Activated T-cell treated with anti-CD3 and anti-CD28 coated beads, Interleukin-2, amount 50 U/mL, for 24 hours (primary cell): ENCODE measurements at regions not wholly inside any gene's neighbourhood (a gene's known extent, or its start where the extent isn't known, plus 50 kb on each side); places are given as distances from the start of the nearest gene placed in this dataset.

Experiments
- DNase-seq: peaks from one replicate; pipeline ENCODE4 v3.0.0-alpha.2; 2020
- H3K27ac Mint-ChIP-seq: 2 replicates; pipeline ENCODE4 v1.8.0; 2020; ENCODE audit warnings: mild to moderate bottlenecking, mixed read lengths
- H3K27me3 Mint-ChIP-seq: 2 replicates; pipeline ENCODE4 v1.8.0; 2020; ENCODE audit warnings: mixed read lengths
- H3K36me3 Mint-ChIP-seq: 2 replicates; pipeline ENCODE4 v1.8.0; 2020; ENCODE audit warnings: low read depth, mixed read lengths
- H3K4me1 Mint-ChIP-seq: 2 replicates; pipeline ENCODE4 v1.8.0; 2020; ENCODE audit warnings: low read depth, mixed read lengths
- H3K4me3 Mint-ChIP-seq: 2 replicates; pipeline ENCODE4 v1.8.0; 2020; ENCODE audit warnings: mild to moderate bottlenecking, moderate library complexity, mixed read lengths
- H3K9me3 Mint-ChIP-seq: 2 replicates; pipeline ENCODE4 v1.8.0; 2020; ENCODE audit warnings: mixed read lengths

DNA sequence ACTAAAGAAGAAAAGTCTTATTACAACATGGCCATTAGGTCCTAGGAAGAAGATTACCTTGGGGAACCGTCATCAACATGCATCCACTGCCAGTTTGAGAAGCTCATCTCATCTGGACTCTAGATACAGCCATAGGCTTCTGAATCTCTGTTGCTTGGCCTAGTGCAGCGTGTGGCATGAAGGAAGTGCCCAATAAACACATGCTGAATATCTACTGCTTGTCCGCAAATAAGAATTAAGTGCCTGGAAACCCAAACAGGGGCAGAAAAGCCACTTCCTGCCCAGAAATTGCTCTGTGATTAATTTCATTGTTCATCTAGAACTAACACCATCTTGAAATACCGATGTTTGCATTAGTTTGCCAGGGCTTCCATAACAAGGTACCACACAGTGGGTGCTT, 241.1 kb upstream of the KLF3 start:
- H3K27me3 Mint-ChIP-seq, result no peaks in the 10 kb centered on the region
- no peak overlapping the region for H3K4me3 Mint-ChIP-seq
- no peak overlapping the region for H3K27ac Mint-ChIP-seq
- peaks cover 2% of the 10 kb centered on the region for H3K36me3 Mint-ChIP-seq
- no peak for DNase-seq
- peaks cover 6% of the 10 kb centered on the region for H3K4me1 Mint-ChIP-seq
- peaks cover 17% of the 10 kb centered on the region for H3K9me3 Mint-ChIP-seq

DNA sequence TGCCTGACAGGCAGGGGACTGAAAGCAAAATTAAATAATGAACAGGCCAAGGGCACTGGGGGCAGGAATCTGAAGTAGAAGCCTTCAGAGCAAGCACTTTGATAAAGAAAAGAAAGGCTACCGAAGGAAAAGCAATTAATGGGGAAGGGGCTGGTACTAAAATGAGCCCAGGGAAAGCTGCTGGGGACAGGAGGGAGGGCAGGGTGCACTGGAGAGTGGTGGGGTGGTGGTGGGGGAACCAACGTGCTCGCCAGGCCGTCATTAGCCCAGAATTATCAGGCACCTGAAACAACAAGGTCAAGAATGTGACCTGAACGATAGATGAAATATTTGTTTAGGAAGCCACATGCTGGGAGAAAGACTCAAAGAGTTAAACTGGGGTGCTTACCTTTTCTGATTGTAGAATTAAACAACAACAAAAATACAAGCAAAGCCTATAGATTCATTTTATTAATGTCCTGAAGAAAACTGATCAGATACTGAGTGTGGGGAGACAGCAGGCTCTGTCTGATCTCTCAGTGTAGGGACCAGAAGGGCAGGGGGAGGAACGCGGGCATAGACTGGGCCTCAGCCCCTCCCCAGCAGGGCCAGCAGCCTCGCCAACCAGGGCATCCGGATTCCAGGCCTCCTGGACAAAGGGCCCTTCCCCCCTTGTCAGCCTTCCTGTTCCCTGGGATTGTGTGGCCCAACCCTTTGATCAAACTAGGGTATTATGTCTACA, 239.7 kb upstream of the KLF3 start:
- no peak overlapping the region for H3K27ac Mint-ChIP-seq
- no peak overlapping the region for H3K4me3 Mint-ChIP-seq
- peaks cover 17% of the 10 kb centered on the region for H3K9me3 Mint-ChIP-seq
- H3K36me3 Mint-ChIP-seq, result peaks cover 2% of the 10 kb centered on the region
- no peak for DNase-seq
- peaks cover 6% of the 10 kb centered on the region for H3K4me1 Mint-ChIP-seq
- no peaks in the 10 kb centered on the region for H3K27me3 Mint-ChIP-seq

DNA sequence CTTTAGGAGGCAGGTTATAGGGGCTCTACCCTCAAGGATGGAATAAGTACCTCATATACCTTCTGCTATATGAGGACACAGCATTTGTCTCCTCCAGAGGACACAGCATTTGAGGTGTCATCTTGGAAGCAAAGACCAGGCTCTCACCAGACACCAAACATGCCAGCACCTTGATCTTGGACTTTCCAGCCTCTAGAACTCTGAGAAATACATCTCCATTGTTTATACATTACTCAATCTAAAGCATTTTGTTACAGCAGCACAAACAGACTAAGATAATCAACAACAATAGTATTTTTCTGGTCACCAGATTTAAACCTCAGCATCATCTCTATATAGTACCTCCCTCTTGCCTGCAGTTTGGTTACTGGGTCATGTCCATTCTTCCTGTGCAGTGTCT, 237.5 kb upstream of the KLF3 start:
- Mint-ChIP-seq H3K4me1 (peaks cover 6% of the 10 kb centered on the region), H3K27ac (no peak overlapping the region), H3K27me3 (no peaks in the 10 kb centered on the region), H3K36me3 (no peaks in the 10 kb centered on the region), H3K4me3 (no peak overlapping the region), H3K9me3 (peaks cover 7% of the 10 kb centered on the region)
- DNase-seq, result no peak

DNA sequence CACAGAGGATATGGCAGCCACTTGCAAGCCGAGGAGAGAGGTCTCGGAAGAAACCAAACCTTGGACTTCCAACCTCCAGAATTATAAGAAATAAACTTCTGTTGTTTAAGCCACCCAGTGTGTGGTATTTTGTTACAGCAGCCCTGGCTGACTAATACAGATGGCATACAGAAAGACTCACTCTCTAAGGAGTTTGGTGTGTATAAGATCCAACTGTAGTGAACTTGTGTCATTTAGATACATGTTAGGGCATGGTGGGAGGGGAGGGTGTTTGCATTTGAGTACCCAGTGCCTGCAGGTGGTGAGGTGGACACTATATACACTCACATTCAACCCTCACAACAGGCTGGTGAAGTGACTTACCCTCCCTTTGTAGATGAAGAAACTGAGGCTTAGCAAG, 233.2 kb upstream of the KLF3 start:
- H3K4me1 Mint-ChIP-seq, result no peaks in the 10 kb centered on the region
- H3K9me3 Mint-ChIP-seq, result peaks cover 16% of the 10 kb centered on the region
- H3K36me3 Mint-ChIP-seq, result no peaks in the 10 kb centered on the region
- H3K27ac Mint-ChIP-seq, result no peak overlapping the region
- H3K27me3 Mint-ChIP-seq, result no peaks in the 10 kb centered on the region
- H3K4me3 Mint-ChIP-seq, result no peak overlapping the region
- no peak for DNase-seq

DNA sequence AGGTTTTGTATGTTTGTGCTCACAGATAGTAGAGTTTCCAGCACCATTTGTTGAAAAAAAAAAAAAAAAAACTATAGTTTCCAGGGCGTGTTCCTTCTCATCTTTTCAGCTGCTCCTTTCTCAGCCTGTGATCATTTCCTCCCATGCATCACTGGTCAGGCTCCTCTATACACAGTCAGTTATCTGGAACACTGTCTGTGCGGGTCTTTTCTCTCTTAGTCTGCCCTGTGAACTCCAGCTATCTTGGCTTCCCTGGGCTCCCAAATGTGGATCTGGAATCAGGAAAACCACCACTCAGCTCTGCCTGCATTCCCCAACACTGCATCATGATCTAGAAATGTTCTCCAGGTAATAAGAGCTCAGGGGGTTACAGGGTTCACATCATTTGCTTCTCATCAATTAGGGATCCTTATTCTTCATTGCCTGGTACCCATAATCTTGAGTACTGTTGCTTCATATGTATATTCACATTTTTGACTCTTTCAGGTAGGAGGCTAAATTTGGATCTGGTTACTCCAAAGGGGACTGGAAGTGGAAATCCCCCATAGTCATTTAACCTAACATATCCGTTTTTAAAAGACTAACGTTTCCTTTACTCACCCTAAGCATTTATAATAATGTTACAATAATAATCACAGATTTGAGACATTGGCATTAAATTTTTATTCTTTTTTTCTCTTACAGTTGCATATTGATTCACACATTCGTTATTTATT, 221.8 kb upstream of the KLF3 start:
- H3K36me3 Mint-ChIP-seq, result no peaks in the 10 kb centered on the region
- no peak overlapping the region for H3K4me3 Mint-ChIP-seq
- peaks cover 3% of the 10 kb centered on the region for H3K4me1 Mint-ChIP-seq
- peaks cover 19% of the 10 kb centered on the region for H3K9me3 Mint-ChIP-seq
- DNase-seq, result no peak
- no peaks in the 10 kb centered on the region for H3K27me3 Mint-ChIP-seq
- H3K27ac Mint-ChIP-seq, result no peak overlapping the region

DNA sequence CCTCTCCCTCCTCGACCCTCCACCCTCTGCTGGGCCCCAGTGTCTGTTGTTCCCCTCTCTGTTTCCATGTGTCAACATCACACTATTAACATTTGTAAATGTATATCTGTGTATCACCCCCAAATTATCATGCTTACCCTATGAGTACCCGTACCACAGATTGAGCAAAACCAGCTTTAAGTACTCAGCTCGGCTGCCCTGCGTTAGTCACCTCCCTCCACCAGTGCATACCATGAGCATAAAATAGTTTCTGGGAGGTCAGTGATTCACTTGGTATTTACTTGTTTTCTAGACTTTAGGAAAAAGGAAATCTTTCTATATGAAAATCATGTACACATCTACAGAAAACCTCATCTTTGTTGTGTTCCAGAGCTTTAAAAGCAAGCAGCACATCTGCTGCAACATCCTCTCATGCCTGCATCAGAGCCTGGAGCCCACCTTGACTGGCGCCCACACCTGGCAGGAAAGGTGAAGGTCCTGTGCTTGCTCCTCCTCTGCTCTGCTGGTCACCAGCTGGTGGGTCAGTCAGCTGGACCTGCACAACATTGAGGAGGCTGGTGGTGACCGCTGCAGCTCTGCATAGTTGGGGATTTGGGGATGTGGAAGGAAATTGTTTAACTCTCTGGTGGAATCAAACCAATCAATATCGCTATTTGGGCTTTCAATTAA, 214.4 kb upstream of the KLF3 start:
- Mint-ChIP-seq H3K9me3 (peaks cover 8% of the 10 kb centered on the region), H3K27me3 (peaks cover 3% of the 10 kb centered on the region), H3K4me1 (peaks cover 43% of the 10 kb centered on the region), H3K36me3 (no peaks in the 10 kb centered on the region), H3K4me3 (no peak overlapping the region), H3K27ac (no peak overlapping the region)
- no peak for DNase-seq

DNA sequence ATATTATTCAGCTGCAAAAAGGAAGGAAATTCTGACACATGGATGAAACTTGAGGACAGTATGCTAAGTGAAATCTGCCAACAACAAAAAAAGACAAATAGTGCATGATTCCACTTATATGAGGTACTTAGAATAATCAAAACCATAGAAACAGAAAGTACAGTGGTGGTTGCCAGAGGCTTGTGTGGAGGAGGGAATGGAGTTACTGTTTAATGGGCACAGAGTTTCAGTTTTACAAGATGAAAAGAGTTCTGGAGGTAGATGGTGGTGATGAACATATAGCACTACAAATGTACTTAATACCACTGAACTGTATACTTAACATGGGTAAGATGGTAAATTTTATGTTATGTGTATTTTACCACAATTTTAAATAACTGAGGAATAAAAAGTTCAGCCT, 212.0 kb upstream of the KLF3 start:
- peaks cover 60% of the 10 kb centered on the region for H3K4me1 Mint-ChIP-seq
- H3K27ac Mint-ChIP-seq, result no peak overlapping the region
- H3K27me3 Mint-ChIP-seq, result peaks cover 3% of the 10 kb centered on the region

DNA sequence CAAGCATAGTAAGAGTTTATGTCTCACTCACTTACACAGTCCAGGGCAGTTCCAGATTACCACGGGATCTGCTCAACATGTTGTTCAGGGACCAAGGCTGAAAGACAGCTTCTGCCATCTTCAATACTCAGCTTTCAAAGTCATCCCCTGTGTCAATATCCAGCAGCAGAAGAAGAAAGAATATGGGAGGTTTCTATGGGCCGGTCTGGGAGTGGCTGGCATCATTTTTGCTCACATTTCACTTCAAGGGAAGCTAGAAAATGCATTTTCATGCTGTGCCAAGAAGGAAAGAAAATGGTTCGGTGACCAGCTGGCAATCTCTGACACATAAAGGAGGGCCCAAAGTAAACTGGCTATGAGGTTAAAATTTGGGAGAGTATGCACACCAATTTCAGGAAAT, 211.5 kb upstream of the KLF3 start:
- H3K27ac Mint-ChIP-seq, result no peak overlapping the region
- no peak for DNase-seq
- H3K4me3 Mint-ChIP-seq, result no peak overlapping the region
- H3K9me3 Mint-ChIP-seq, result peaks cover 3% of the 10 kb centered on the region
- peaks cover 5% of the 10 kb centered on the region for H3K27me3 Mint-ChIP-seq
- H3K36me3 Mint-ChIP-seq, result no peaks in the 10 kb centered on the region
- H3K4me1 Mint-ChIP-seq, result peaks cover 60% of the 10 kb centered on the region

More for the DNA sequence above, 212.0 kb upstream of the KLF3 start:
- Mint-ChIP-seq H3K36me3 (no peaks in the 10 kb centered on the region), H3K9me3 (peaks cover 8% of the 10 kb centered on the region), H3K4me3 (no peak overlapping the region)
- DNase-seq, result no peak

DNA sequence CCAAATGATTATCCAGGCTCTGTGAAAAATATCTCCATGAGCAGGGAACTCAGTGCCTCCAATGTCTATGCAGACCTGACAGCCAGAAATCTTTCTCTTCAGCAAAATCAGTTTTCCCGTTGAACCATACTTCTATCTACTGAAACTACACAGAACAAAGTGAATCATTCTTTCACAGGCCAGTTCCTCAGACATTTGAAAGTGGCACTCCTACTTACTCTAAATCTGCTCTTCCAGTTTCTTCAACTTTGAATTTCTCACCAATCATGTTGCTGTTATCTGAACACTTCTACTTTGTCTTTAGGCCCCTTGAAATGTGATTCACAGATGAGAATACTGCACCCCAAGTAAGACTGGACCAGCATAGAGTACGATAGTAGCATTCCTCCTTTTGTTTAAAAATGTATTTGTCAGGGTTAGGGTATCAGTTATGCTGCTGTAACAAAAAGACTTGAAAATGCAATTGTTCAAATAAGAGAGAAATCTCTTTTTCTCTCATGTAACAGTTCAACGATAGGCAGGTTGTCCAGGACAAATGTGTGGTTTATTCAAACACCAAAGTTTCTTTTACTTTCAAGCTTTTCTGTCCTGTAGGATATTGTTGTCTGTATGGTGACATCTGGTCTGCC, 210.6 kb upstream of the KLF3 start:
- Mint-ChIP-seq H3K36me3 (no peaks in the 10 kb centered on the region), H3K9me3 (peaks cover 3% of the 10 kb centered on the region), H3K27me3 (peaks cover 5% of the 10 kb centered on the region), H3K27ac (no peak overlapping the region), H3K4me3 (no peak overlapping the region), H3K4me1 (peaks cover 60% of the 10 kb centered on the region)
- DNase-seq, result no peak

DNA sequence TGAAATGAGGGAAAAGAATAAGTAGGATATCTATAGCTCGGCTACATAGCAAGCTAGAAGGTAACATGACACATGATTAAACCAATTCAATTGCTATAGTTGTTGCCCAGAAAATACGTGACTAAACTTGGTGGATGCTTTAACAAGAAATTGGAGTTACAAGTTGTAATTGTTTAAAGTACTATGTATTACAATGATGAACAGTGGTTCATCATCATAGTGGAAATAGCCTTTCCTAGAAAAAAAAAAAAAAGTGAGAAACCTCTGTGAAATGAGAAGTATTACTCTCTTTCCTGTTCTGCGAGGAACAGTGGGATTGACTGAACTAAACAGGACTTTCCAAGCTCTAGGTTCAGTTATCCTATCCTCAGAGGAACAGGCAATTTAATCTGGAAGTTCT, 209.7 kb upstream of the KLF3 start:
- no peaks in the 10 kb centered on the region for H3K36me3 Mint-ChIP-seq
- H3K27ac Mint-ChIP-seq, result no peak overlapping the region
- H3K9me3 Mint-ChIP-seq, result peaks cover 3% of the 10 kb centered on the region
- peaks cover 56% of the 10 kb centered on the region for H3K4me1 Mint-ChIP-seq
- H3K4me3 Mint-ChIP-seq, result no peak overlapping the region
- DNase-seq, result no peak
- peaks cover 5% of the 10 kb centered on the region for H3K27me3 Mint-ChIP-seq

DNA sequence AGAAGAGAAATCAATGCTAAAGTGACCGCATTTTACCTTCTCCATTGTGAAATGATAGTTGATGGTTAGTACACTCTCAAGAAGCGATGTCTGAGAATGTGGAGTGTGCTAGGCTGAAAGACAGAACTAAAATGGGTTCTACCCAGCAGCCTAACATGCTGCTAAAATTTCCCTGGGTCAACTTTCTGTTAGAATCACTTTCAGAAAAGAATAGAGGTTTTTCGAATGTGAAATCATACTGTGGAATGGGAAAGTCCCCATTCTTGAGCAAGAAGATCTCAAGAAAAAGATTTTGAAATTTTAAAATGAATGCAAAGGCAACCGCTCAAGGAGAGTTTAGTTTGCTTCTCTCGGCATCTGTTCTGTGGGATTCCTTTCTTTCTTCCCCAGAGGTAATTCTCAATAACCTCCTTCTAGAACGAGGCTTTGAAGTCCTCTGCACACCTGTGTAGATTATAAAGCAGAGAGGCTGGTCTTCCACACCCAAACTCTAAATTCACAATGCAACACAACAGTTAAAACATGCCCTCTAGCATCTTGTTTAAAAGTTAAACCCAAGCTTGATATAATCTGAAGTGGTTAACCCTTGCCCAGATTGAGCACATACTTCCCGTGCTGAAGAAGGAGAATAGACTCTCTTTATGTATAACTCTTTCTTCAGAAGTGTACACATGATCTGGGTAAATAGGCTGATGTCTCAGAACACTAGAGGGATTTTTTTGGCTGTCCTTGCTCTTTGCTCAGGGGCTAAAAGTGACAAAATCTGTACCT, 208.7 kb upstream of the KLF3 start:
- peak overlapping the region; percentile 83 for H3K27ac Mint-ChIP-seq
- no peak for DNase-seq
- H3K9me3 Mint-ChIP-seq, result no peaks in the 10 kb centered on the region
- no peaks in the 10 kb centered on the region for H3K36me3 Mint-ChIP-seq
- H3K4me3 Mint-ChIP-seq, result peak overlapping the region; percentile 30
- peaks cover 3% of the 10 kb centered on the region for H3K27me3 Mint-ChIP-seq
- H3K4me1 Mint-ChIP-seq, result peaks cover 48% of the 10 kb centered on the region

DNA sequence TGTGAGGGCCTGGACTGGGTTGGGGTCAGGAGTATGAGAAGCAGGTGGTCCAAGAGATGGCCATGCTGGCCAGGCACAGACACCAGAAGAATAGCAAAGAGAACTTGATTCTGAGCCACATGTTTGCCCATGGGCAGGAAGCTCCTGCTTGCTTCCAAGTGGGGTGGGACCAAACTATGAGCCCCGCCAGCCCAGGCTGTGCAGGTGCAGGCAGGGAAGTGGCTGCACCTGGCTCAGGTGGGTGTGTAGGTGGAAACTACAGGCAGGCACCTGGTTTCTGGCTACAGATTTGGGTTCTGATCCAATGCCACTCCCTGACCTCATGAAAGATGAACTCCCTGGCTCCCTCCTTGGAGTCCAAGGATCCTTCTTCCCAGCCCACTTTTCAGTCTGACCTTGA, 207.9 kb upstream of the KLF3 start:
- H3K4me1 Mint-ChIP-seq, result peaks cover 48% of the 10 kb centered on the region
- peaks cover 3% of the 10 kb centered on the region for H3K27me3 Mint-ChIP-seq
- H3K27ac Mint-ChIP-seq, result peak overlapping the region; percentile 83
- no peaks in the 10 kb centered on the region for H3K36me3 Mint-ChIP-seq
- no peak overlapping the region for H3K4me3 Mint-ChIP-seq
- DNase-seq, result no peak
- no peaks in the 10 kb centered on the region for H3K9me3 Mint-ChIP-seq

DNA sequence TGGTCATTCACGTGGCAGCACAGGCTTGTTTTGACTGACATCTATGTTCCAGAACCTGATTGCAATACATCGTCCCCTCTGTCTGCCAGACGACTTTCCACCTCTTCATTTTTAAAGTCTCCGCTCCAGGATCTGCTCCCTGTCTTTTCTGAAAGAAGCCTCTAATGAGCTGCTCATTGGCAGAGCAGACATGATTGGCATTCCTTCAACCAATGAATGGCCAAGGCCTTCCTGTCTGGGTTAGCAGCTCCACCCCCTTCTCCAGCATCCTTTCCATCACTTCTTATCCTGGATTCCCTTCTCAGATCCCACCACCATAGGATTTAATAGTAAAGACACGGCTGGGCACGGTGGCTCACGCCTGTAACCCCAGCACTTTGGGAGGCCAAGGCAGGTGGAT, 202.7 kb upstream of the KLF3 start:
- Mint-ChIP-seq H3K36me3 (no peaks in the 10 kb centered on the region), H3K9me3 (peaks cover 2% of the 10 kb centered on the region), H3K27ac (no peak overlapping the region), H3K4me1 (peaks cover 13% of the 10 kb centered on the region), H3K4me3 (no peak overlapping the region), H3K27me3 (peaks cover 3% of the 10 kb centered on the region)
- no peak for DNase-seq

DNA sequence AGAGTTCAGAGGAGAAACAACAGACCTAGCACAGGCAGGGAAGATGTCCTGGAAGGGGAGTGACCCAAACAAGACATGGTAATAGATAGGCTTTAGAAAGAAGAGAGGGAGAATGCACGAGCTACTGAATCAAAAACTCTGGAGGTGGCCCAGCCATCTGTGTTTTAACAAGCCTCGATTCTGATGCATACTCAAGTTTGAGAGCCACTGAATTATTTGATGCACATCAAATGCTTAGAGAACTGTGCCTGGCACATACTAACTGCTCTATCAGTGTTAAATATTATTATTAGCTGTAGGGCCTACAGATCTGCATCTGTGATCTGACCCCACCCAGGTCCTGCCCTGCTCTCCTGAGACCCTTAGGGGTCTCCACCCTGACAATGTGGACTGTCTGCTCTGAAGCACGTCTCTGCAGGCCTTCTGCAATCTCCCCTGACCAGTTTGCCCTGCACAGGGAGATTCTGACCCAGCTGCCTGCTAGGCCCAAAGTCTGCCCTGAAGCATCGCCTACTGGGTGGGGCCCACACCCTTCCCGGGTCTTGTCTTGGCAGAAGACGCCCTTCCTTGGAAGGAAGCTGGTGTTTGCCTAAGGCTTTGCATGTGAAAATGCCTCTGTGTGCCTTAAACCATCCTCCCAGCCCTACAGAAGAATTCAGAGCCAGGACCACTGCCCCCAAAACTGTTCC, 201.5 kb upstream of the KLF3 start:
- no peak for DNase-seq
- Mint-ChIP-seq H3K9me3 (peaks cover 12% of the 10 kb centered on the region), H3K27ac (no peak overlapping the region), H3K27me3 (no peaks in the 10 kb centered on the region), H3K4me1 (peaks cover 10% of the 10 kb centered on the region), H3K36me3 (peaks cover 2% of the 10 kb centered on the region), H3K4me3 (no peak overlapping the region)
